ENCODE measurements at regions not wholly inside any gene's neighbourhood (a gene's known extent, or its start where the extent isn't known, plus 50 kb on each side); places are given as distances from the start of the nearest gene placed in this dataset.
A peak's percentile ranks its signal among the peaks of the same experiment; 100 is the strongest.

- Histone ChIP-seq H3K4me1 (peaks cover 9% of the 10 kb centered on the region), H3K9me3 (no peaks in the 10 kb centered on the region), H3K36me3 (no peaks in the 10 kb centered on the region), H3K27ac (no peak overlapping the region), H3K27me3 (ENCODE audit: low read depth) (peaks cover 3% of the 10 kb centered on the region), H3K4me3 (no peak overlapping the region)
- ATAC-seq (no peak), DNase-seq (no peak)
- intact Hi-C loops (cut with DNase I) = no loop called here
- no peak for TF ChIP-seq CTCF (IDR thresholded peaks at IDR 0.05)
Measured at GRCh38 chr1:14363707-14364413, 234.6 kb upstream of the KAZN start.

- intact Hi-C loops (cut with DNase I) = no loop called here
- DNase-seq = no peak
Measured at GRCh38 chr1:14365301-14365988, 233.0 kb upstream of the KAZN start.

GRCh38 chr1:14366091-14367018, 232.1 kb upstream of the KAZN start:
- Histone ChIP-seq H3K4me3 (no peak overlapping the region), H3K27me3 (ENCODE audit: low read depth) (peaks cover 3% of the 10 kb centered on the region), H3K27ac (peak overlapping the region; percentile 3), H3K36me3 (no peaks in the 10 kb centered on the region), H3K4me1 (peaks cover 9% of the 10 kb centered on the region), H3K9me3 (no peaks in the 10 kb centered on the region)
- intact Hi-C loops (cut with DNase I) = no loop called here
- ATAC-seq (peak in 1 of 2 donors; percentile 39), DNase-seq (no peak)
- TF ChIP-seq CTCF (IDR thresholded peaks at IDR 0.05) = no peak

More at GRCh38 chr1:14365301-14365988, 233.0 kb upstream of the KAZN start:
- no peaks in the 10 kb centered on the region for H3K36me3 ChIP-seq
- peak overlapping the region; percentile 3 for H3K27ac ChIP-seq
- peaks cover 3% of the 10 kb centered on the region for H3K27me3 ChIP-seq (ENCODE audit: low read depth)
- H3K9me3 ChIP-seq = no peaks in the 10 kb centered on the region
- H3K4me3 ChIP-seq = no peak overlapping the region
- TF ChIP-seq CTCF (IDR thresholded peaks at IDR 0.05) = no peak
- H3K4me1 ChIP-seq = peaks cover 9% of the 10 kb centered on the region
- ATAC-seq = no peak

GRCh38 chr1:14367451-14367850, 231.0 kb upstream of the KAZN start:
- intact Hi-C loops (cut with DNase I) = no loop called here
- no peak overlapping the region for H3K27ac ChIP-seq
- no peak for TF ChIP-seq CTCF (IDR thresholded peaks at IDR 0.05)
- peaks cover 3% of the 10 kb centered on the region for H3K27me3 ChIP-seq (ENCODE audit: low read depth)
- no peaks in the 10 kb centered on the region for H3K36me3 ChIP-seq
- no peaks in the 10 kb centered on the region for H3K9me3 ChIP-seq
- H3K4me3 ChIP-seq = no peak overlapping the region
- ATAC-seq = no peak
- H3K4me1 ChIP-seq = peaks cover 9% of the 10 kb centered on the region
- no peak for DNase-seq

GRCh38 chr1:14369526-14370213, 228.8 kb upstream of the KAZN start:
- DNase-seq (no peak), ATAC-seq (no peak)
- intact Hi-C loops (cut with DNase I) = no loop called here
- TF ChIP-seq CTCF (IDR thresholded peaks at IDR 0.05) = no peak
- Histone ChIP-seq H3K4me3 (no peak overlapping the region), H3K36me3 (no peaks in the 10 kb centered on the region), H3K4me1 (peaks cover 9% of the 10 kb centered on the region), H3K9me3 (no peaks in the 10 kb centered on the region), H3K27me3 (ENCODE audit: low read depth) (peaks cover 3% of the 10 kb centered on the region), H3K27ac (no peak overlapping the region)

All from lower lobe of right lung (tissue), 2 donors.